Stomach (tissue), 4 donors: ENCODE measurements at regions not wholly inside any gene's neighbourhood (a gene's known extent, or its start where the extent isn't known, plus 50 kb on each side); places are given as distances from the start of the nearest gene placed in this dataset.

ENCODE experiments used
- CTCF ChIP-seq, 7 experiments: fragments of 450-650 bp in 4 of 7; fragments of 200-600 bp in 3 of 7; sonication (generic) in 3 of 7; IDR thresholded peaks; one replicate each; pipeline ENCODE4 v1.5.1; 2016 to 2019; ENCODE audit warnings: antibody characterized with exemption in 7 of 7, control low read depth in 2 of 7, mild to moderate bottlenecking in 1 of 7
- EP300 ChIP-seq: sonication (generic); formaldehyde crosslinking; IDR thresholded peaks from one replicate; pipeline ENCODE4 v1.6.1; 2017; ENCODE audit warnings: antibody characterized with exemption

- TF ChIP-seq CTCF (IDR thresholded peaks at IDR 0.05) (no peak), EP300 (no peak)
Observed at GRCh38 chrX:94288325-94288724, 614.3 kb downstream of the FAM133A start.
